ENCODE measurements at regions not wholly inside any gene's neighbourhood (a gene's known extent, or its start where the extent isn't known, plus 50 kb on each side); places are given as distances from the start of the nearest gene placed in this dataset.
"Not testable (repeated sequence)": the region's sequence is repeated elsewhere in the genome, so short reads cannot be mapped to it uniquely, and the experiment has no call there.

GRCh38 chr9:6160579-6160978 is 55.0 kb upstream of the IL33 start:
- DNase-seq, result no peak

- no peak for DNase-seq
These were observed 62.2 kb upstream of the IL33 start for GRCh38 chr9:6153425-6153824.

DNA sequence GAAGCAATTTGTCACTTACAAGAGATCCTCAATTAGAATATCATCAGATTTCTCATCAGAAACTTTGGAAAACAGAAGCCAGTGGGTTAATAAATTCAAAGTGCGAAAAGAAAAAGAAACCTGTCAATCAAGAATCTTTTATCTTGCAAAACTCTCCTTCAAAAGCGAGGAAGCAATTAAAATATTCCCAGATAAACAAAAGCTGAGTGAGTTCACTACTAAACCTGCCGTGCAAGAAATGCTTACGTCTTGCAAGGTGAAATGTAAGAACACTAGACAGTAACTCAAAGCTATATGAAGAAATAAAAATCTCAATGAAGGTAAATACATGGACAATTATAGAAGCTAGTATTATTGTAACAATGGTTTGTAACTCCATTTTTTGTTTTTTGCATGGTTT is 62.8 kb upstream of the IL33 start:
- DNase-seq, result no peak

DNA sequence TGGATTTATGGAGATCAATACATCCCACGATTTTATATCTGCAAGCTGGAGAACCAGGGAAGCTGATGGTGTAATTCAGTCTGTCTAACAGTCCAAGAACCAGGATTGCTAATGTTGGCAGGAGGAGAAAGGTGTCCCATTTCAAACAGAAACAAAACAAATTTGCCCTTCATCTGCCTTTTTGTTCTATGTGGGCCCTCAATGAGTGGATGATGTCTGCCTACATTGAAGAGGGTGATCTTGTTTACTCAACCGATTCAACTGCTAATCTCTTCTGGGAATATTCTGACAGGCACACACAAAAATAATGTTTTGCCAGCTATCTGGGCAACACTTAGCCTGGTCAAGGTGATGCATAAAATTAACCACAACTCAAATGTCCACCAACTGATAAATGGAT is 65.1 kb upstream of the IL33 start:
- no peak for DNase-seq

GRCh38 chr9:6149315-6149714 is 66.3 kb upstream of the IL33 start:
- no peak for DNase-seq

GRCh38 chr9:6147846-6148245 is 67.8 kb upstream of the IL33 start:
- no peak for DNase-seq

- DNase-seq, result no peak
These were observed 70.7 kb upstream of the IL33 start for GRCh38 chr9:6144947-6145346.

GRCh38 chr9:6142799-6143454 is 72.7 kb upstream of the IL33 start:
- DNase-seq, result no peak

- not testable (repeated sequence) for DNase-seq
These were observed 79.8 kb upstream of the IL33 start for GRCh38 chr9:6135780-6136179.

DNA sequence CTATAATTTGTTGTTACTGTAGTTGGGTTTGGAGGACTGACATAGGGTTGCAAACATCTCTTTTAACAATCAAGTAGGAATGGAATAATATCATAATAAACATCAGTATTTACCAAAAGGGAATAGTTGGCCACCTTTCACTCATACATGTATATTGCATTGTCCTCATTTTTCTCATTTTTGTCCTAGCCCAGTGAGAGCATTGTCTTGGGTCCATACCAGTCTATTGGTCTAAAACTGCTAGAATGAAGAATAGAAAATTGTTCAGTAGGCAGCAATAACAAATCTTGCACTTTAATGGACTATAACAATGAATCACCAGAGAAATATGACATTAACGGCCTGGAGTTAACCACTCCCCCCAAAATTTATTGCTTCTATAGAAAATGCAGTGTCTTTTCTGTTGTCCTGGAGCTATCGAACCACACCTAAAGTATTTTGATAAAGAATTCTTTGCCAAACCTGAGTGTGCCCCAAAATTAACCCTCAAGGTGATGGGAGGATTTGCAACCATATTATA is 80.9 kb upstream of the IL33 start:
- no peak for DNase-seq

DNA sequence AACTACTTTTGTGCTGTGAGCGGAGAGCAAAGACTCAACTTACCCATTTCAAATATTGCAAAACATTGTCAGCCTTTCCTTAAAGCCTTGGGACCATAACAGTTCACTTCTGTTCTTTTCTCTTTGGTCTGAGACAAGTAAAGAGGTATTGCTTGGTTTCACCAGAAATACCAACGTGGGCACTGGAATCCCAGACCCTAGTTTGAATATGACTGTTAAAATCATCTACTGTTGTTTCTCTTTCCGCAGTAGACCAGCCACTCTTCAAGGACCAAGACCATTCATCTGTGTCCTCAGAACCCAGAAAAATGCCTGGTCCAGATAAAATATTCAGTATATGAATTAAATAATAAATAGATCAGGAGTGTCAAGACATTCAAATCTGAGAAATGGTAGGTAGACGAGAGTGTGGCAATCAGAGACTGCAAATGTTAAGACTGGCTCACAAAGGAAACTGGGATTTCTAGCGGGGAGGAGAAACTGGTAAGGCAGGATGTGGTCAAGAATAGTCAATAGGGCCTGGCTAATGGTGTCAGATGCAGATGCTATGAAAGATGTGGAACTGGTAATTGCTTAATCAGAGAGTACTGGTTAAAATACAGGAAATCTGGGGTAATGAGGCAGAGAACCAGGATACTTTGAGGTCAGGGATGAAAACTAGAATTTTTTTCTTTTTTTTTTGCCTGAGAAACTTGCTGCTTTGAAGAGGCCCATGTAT is 82.1 kb upstream of the IL33 start:
- no peak for DNase-seq

GRCh38 chr9:6132650-6133049 is 83.0 kb upstream of the IL33 start:
- DNase-seq, result no peak

DNA sequence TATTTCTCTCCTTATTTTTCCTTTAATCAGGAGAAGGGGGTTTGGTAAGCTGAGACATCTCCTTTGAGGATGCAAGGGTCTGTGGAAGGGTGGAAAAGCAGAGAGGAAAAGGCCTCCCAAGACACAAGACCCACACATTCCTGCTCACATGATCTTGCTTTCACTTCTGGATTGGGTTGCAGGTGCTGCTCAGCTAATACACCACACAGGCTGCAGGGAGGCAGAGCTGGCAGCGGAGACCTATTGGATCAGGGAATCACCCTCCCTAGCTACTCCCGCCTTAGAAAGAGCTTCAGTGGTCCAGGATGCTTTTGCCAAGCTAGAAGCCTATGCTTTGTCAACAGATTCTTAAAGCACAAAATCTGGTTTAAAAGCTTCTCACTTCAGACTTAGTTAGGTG is 87.6 kb upstream of the IL33 start:
- no peak for DNase-seq

DNA sequence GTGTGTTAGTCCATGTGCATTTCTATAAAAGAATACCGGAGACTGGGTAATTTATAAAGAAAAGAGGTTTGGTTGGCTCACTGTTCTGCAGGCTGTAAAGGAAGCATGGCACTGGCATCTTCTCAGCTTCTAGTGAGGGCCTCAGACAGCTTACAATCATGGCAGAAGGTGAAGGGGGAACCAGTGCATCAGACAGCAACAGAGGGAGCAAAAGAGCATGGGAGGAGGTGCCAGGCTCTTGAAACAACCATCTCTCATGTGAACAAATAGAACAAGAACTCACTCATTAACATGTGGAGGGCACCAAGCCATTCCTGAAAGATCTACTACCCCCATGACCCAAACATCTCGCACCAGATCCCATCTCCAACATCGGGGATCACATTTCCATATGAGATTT is 89.2 kb upstream of the IL33 start:
- no peak for DNase-seq

- no peak for DNase-seq
These were observed 92.2 kb upstream of the IL33 start for GRCh38 chr9:6123416-6123815.

- DNase-seq, result no peak
These were observed 93.9 kb upstream of the IL33 start for GRCh38 chr9:6121707-6122106.

- DNase-seq, result no peak
These were observed 99.0 kb upstream of the RANBP6 start for GRCh38 chr9:6114424-6114823.

- no peak for DNase-seq
These were observed 98.4 kb upstream of the RANBP6 start for GRCh38 chr9:6113819-6114218.

DNA sequence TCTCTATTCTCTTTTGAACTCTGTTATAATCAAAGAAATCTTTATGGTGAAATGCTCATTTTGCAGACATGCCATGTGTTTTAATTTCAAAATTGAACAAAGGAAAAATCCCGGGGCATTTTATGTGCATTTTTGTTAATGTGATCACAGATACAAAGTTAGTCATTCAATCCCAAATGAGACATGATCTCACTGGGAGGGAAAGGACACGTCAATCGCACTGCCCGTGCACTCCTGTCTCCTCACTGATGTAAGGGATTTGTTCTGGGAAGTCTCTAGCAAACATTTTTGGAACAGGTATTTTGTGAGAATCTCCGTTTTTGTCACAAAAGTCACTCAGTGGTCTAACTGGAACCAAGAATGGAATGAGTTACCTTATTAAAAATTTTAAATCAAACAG is 97.9 kb upstream of the RANBP6 start:
- no peak for DNase-seq

DNA sequence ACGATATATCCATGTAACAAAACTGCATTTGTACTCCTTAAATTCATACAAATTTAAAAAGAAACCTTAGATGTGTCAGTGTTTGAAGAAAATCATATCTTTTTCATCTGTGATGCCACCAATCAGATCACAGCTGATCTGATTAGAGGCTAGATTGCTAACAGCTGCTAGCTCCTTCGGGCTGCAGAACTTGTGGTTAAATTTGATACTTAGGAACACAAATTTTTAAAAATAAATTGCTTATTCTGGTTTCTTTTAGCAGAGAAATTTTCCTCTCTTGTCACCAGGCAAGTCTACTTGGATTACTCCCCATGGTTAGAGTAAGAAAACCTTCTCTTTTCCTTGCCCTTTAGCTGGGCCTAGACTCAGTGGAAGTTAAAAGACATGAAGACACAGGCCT is 94.6 kb upstream of the RANBP6 start:
- no peak for DNase-seq

DNA sequence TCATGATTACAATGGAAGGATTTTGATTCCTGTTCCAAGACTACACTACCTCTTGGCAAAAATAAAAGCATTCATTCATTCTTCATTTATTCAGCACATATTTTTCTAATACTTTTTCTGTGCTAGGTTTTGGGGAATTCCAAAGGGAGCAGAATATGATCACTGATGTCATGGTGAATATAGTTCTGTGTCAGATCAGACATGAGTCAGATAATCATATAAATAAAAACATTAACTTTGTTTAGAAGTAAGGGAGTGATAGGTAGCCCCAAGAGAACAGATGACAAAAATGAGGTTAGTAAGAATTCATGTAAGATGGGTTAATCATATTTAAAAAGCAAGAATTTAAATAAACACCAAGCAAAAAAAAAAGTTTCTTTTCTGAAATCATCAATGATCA is 94.1 kb upstream of the RANBP6 start:
- no peak for DNase-seq

DNA sequence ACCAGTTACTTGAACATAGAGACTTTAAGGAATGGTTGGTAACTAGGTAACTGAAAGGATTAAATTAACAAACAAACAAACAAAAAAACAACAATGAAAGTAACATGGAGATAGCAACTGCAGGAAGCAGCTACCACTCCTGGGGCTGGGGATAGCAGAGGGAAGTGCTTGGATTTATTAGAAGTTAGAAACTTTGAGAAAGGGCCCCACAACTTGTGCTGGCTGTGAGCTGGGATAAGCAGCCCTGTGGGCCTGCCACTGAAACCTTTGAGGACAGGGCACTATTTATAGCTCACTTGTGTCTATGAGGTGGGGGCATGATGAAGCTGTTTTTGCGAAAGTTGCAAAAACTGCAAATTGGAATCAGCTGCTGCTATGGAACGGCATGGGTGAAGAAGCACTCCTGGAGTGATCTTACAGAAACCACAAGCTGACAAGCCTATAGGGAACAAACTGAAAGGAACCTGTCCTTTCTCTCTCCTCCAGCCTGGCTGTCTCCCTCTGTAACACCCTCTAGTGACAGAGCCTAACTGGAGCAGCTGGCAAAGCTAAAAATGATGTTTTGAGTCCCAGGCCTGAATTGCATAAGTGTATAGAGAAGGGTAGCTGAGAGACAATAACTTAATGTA is 91.4 kb upstream of the RANBP6 start:
- DNase-seq, result no peak

DNA sequence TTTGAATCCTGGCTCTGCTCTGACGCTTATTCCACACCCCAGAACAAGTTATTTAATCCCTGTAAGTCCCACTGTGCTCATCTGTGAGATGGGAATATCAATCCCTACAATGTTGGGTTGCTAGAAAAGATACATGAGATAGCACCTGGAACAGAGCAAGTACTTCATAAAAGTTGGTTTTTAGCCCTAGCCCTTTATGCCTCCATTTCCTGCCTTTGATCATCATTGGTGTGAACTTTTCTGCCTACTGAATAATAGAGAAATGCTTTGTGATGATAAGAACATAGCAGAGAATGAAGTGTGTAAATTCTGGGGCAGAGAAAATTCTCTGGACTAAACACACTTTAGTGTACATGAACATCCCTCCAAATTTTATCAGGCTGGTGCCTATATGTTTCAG is 90.3 kb upstream of the RANBP6 start:
- DNase-seq, result no peak

- DNase-seq, result not testable (repeated sequence)
These were observed 89.0 kb upstream of the RANBP6 start for GRCh38 chr9:6104406-6104805.

All from stimulated activated CD4-positive, alpha-beta T cell treated with anti-CD3 and anti-CD28 coated beads, Interleukin-1b, Interleukin-23, amount 100 ng/mL, for 48 hours (primary cell).